IPS-15b (cell line): ENCODE measurements at regions not wholly inside any gene's neighbourhood (a gene's known extent, or its start where the extent isn't known, plus 50 kb on each side); places are given as distances from the start of the nearest gene placed in this dataset.

ENCODE experiments used
- H3K27me3 ChIP-seq: one replicate; pipeline ENCODE4 v1.6.1; 2013; ENCODE audit warnings: low read length; ENCODE audit not compliant: control insufficient read depth, insufficient read depth
- H3K36me3 ChIP-seq: one replicate; pipeline ENCODE4 v1.6.1; 2013; ENCODE audit warnings: low read length; ENCODE audit not compliant: control insufficient read depth, insufficient read depth
- H3K4me1 ChIP-seq: one replicate; pipeline ENCODE4 v1.6.1; 2013; ENCODE audit warnings: mild to moderate bottlenecking, low read length; ENCODE audit not compliant: control insufficient read depth, insufficient read depth
- H3K4me3 ChIP-seq: one replicate; pipeline ENCODE4 v1.5.1; 2013; ENCODE audit warnings: low read depth, low read length
- H3K9ac ChIP-seq: one replicate; pipeline ENCODE4 v1.6.1; 2013; ENCODE audit warnings: low read depth, mild to moderate bottlenecking, low read length
- H3K9me3 ChIP-seq: one replicate; pipeline ENCODE4 v1.6.1; 2013; ENCODE audit warnings: mild to moderate bottlenecking, low read length; ENCODE audit not compliant: control insufficient read depth, insufficient read depth

DNA sequence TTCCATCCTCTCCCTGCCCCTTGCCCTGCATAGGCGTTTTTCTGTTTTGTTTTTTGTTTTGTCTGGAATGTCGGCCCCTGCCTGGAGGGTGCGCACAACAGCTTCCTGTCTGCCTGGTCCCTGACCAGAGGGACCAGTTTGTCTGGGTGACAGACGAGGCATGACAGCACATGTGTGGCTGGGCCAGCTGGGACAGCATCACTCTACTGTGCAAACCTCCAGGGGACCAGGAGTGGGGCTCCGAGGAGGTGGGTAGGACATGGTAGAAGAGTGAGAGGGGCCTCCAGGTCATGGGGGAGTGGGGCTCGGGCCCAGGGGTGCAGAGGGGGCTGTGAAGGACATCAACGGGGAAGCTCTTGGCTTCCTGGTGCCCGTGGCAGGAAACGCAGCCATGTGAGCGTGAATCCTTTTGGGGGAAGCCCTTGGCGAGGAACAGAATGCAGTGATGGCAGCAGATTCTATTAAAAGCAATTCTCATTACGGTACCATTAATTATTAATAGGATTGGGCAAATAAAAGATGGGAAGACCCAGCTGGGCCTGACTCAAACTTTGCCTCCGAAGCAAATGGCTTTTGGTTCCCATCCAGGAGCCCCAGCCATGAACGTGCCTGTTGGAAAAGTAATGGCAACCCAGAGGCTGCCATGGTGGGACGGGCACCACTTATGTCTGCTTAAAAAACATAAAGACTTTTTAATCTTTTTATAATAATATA, 184.4 kb upstream of the IER5L start:
- H3K4me1 ChIP-seq, result no peaks in the 10 kb centered on the region
- no peaks in the 10 kb centered on the region for H3K9me3 ChIP-seq
- H3K36me3 ChIP-seq, result no peaks in the 10 kb centered on the region
- H3K4me3 ChIP-seq, result no peak overlapping the region
- no peaks in the 10 kb centered on the region for H3K27me3 ChIP-seq
- H3K9ac ChIP-seq, result no peak overlapping the region

- H3K9me3 ChIP-seq, result no peaks in the 10 kb centered on the region
- H3K4me3 ChIP-seq, result no peak overlapping the region
- H3K9ac ChIP-seq, result no peak overlapping the region
- no peaks in the 10 kb centered on the region for H3K4me1 ChIP-seq
- H3K36me3 ChIP-seq, result no peaks in the 10 kb centered on the region
- H3K27me3 ChIP-seq, result no peaks in the 10 kb centered on the region
These were observed 183.1 kb upstream of the IER5L start for GRCh38 chr9:129361196-129361595.

- no peaks in the 10 kb centered on the region for H3K4me1 ChIP-seq
- H3K36me3 ChIP-seq, result no peaks in the 10 kb centered on the region
- no peak overlapping the region for H3K4me3 ChIP-seq
- no peaks in the 10 kb centered on the region for H3K27me3 ChIP-seq
- no peak overlapping the region for H3K9ac ChIP-seq
- no peaks in the 10 kb centered on the region for H3K9me3 ChIP-seq
These were observed 182.0 kb upstream of the IER5L start for GRCh38 chr9:129359916-129360536.

DNA sequence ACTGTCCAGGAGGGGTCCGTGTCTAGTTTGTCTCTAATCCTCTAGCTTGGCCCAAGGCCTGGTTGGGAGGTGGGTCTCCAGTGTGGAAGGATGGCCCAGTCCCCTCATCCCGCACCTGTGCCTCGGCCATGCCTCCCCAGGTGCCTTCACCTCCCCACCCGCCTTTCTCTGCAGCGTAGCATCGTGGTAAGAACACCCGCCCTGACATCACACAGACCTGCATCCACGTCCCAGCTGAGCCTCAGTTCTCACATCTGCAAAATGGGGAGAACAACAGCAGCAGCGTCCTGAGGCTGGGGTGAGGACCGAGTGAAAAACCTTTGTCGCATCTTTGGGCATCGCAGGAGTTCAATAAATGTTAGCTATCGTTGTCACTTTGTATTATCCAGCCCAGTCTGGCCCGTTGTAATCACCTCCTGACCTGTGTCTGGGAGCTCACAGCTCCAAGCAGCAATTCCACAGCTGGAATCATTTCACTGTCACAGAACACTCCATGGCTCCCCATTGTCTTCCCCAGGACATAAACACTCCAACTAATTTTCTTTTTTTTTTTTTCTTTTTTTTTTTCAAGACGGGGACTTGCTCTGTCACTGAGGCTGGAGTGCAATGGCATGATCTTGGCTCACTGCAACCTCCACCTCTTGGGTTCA, 181.2 kb upstream of the IER5L start:
- Histone ChIP-seq H3K9me3 (no peaks in the 10 kb centered on the region), H3K4me3 (no peak overlapping the region), H3K4me1 (no peaks in the 10 kb centered on the region), H3K27me3 (no peaks in the 10 kb centered on the region), H3K9ac (no peak overlapping the region), H3K36me3 (no peaks in the 10 kb centered on the region)

GRCh38 chr9:129358621-129359154, 180.6 kb upstream of the IER5L start:
- no peaks in the 10 kb centered on the region for H3K9me3 ChIP-seq
- H3K9ac ChIP-seq, result no peak overlapping the region
- no peak overlapping the region for H3K4me3 ChIP-seq
- no peaks in the 10 kb centered on the region for H3K27me3 ChIP-seq
- H3K4me1 ChIP-seq, result no peaks in the 10 kb centered on the region
- H3K36me3 ChIP-seq, result no peaks in the 10 kb centered on the region

- Histone ChIP-seq H3K9me3 (no peaks in the 10 kb centered on the region), H3K4me1 (peaks cover 2% of the 10 kb centered on the region), H3K4me3 (no peak overlapping the region)
These were observed 179.7 kb upstream of the IER5L start for GRCh38 chr9:129357773-129358245.

GRCh38 chr9:129356871-129357772, 179.1 kb upstream of the IER5L start:
- H3K9me3 ChIP-seq, result no peaks in the 10 kb centered on the region
- no peak overlapping the region for H3K9ac ChIP-seq
- H3K4me3 ChIP-seq, result no peak overlapping the region
- no peaks in the 10 kb centered on the region for H3K27me3 ChIP-seq
- peaks cover 2% of the 10 kb centered on the region for H3K4me1 ChIP-seq
- no peaks in the 10 kb centered on the region for H3K36me3 ChIP-seq

More at GRCh38 chr9:129357773-129358245, 179.7 kb upstream of the IER5L start:
- no peaks in the 10 kb centered on the region for H3K36me3 ChIP-seq
- no peak overlapping the region for H3K9ac ChIP-seq
- no peaks in the 10 kb centered on the region for H3K27me3 ChIP-seq

GRCh38 chr9:129355631-129356030, 177.6 kb upstream of the IER5L start:
- no peaks in the 10 kb centered on the region for H3K9me3 ChIP-seq
- H3K4me3 ChIP-seq, result no peak overlapping the region
- H3K36me3 ChIP-seq, result no peaks in the 10 kb centered on the region
- H3K9ac ChIP-seq, result no peak overlapping the region
- H3K27me3 ChIP-seq, result no peaks in the 10 kb centered on the region
- peaks cover 2% of the 10 kb centered on the region for H3K4me1 ChIP-seq

- no peaks in the 10 kb centered on the region for H3K27me3 ChIP-seq
- no peaks in the 10 kb centered on the region for H3K36me3 ChIP-seq
- H3K9me3 ChIP-seq, result no peaks in the 10 kb centered on the region
- peaks cover 2% of the 10 kb centered on the region for H3K4me1 ChIP-seq
- no peak overlapping the region for H3K4me3 ChIP-seq
- no peak overlapping the region for H3K9ac ChIP-seq
These were observed 176.4 kb upstream of the IER5L start for GRCh38 chr9:129354498-129354897.

DNA sequence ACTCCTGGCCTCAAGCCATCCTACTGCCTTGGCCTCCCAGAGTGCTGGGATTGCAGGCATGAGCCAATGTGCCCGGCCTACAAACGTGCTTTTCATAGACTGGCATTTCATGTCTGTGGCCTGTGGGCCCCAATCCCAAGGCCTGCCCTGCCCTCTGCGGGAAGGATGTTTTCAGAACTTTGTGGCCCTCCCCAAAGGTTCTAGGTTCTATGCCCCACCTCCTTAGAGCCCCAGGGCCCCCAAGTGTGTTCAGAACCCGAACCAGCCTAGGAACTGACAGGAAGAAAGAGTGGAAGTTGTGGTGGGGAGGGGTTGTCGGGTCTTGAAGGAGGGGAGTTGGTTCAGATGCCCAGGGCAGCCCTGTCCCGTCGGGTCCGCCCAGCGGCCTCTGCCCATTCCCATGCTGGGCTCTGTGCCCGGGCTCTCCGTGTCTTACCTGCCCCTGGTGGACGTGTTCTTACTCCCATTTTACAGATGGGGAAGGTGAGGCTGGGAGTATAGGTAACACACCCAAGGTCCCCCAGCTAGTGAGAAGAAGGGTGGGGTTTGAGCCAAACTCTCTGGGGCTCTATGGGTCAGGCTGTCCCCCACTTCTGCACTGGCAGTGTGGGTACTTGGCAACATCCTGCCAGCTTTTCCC, 175.8 kb upstream of the IER5L start:
- H3K27me3 ChIP-seq, result no peaks in the 10 kb centered on the region
- H3K4me1 ChIP-seq, result peaks cover 2% of the 10 kb centered on the region
- no peaks in the 10 kb centered on the region for H3K36me3 ChIP-seq
- no peak overlapping the region for H3K9ac ChIP-seq
- no peak overlapping the region for H3K4me3 ChIP-seq
- H3K9me3 ChIP-seq, result no peaks in the 10 kb centered on the region
